ENCODE measurements at regions not wholly inside any gene's neighbourhood (a gene's known extent, or its start where the extent isn't known, plus 50 kb on each side); places are given as distances from the start of the nearest gene placed in this dataset.

- Histone ChIP-seq H3K4me1 (ENCODE audit: insufficient read depth) (peaks cover 1% of the 10 kb centered on the region), H3K27ac (no peak overlapping the region), H3K36me3 (no peaks in the 10 kb centered on the region), H3K4me3 (no peak overlapping the region), H3K9me3 (no peaks in the 10 kb centered on the region), H3K27me3 (no peaks in the 10 kb centered on the region)
- DNase-seq, result no peak
- 80 to 92% (median 82%) methylated on average over 2 of the region's 2 CpGs for WGBS, 3 donors
- intact Hi-C loops (cut with DNase I), result no loop called here
- TF ChIP-seq CTCF (IDR thresholded peaks at IDR 0.05) (no peak), POLR2A (IDR thresholded peaks at IDR 0.05) (no peak), EP300 (IDR thresholded peaks at IDR 0.05) (no peak)
Observed at GRCh38 chr10:45505311-45505710, 131.3 kb downstream of the ALOX5 start.

- Histone ChIP-seq H3K9me3 (no peaks in the 10 kb centered on the region), H3K4me1 (ENCODE audit: insufficient read depth) (peaks cover 1% of the 10 kb centered on the region), H3K4me3 (no peak overlapping the region), H3K27ac (no peak overlapping the region), H3K36me3 (no peaks in the 10 kb centered on the region), H3K27me3 (no peaks in the 10 kb centered on the region)
- intact Hi-C loops (cut with DNase I), result no loop called here
- no peak for DNase-seq
- no peak for TF ChIP-seq CTCF (IDR thresholded peaks at IDR 0.05)
- TF ChIP-seq POLR2A (IDR thresholded peaks at IDR 0.05), result no peak
- TF ChIP-seq EP300 (IDR thresholded peaks at IDR 0.05), result no peak
Observed at GRCh38 chr10:45502458-45502857, 128.4 kb downstream of the ALOX5 start.

GRCh38 chr10:45501791-45502190 is 127.8 kb downstream of the ALOX5 start:
- TF ChIP-seq CTCF (IDR thresholded peaks at IDR 0.05) (no peak), EP300 (IDR thresholded peaks at IDR 0.05) (no peak), POLR2A (IDR thresholded peaks at IDR 0.05) (no peak)
- Histone ChIP-seq H3K27ac (no peak overlapping the region), H3K36me3 (no peaks in the 10 kb centered on the region), H3K4me3 (no peak overlapping the region), H3K9me3 (no peaks in the 10 kb centered on the region), H3K27me3 (no peaks in the 10 kb centered on the region), H3K4me1 (ENCODE audit: insufficient read depth) (peaks cover 1% of the 10 kb centered on the region)
- DNase-seq, result no peak
- intact Hi-C loops (cut with DNase I), result no loop called here

GRCh38 chr10:45500798-45501197 is 126.8 kb downstream of the ALOX5 start:
- Histone ChIP-seq H3K27me3 (no peaks in the 10 kb centered on the region), H3K9me3 (no peaks in the 10 kb centered on the region), H3K4me3 (no peak overlapping the region), H3K27ac (no peak overlapping the region), H3K4me1 (ENCODE audit: insufficient read depth) (peaks cover 1% of the 10 kb centered on the region), H3K36me3 (no peaks in the 10 kb centered on the region)
- TF ChIP-seq EP300 (IDR thresholded peaks at IDR 0.05) (no peak), CTCF (IDR thresholded peaks at IDR 0.05) (no peak), POLR2A (IDR thresholded peaks at IDR 0.05) (no peak)
- 85 to 98% (median 95%) methylated on average over 1 of the region's 1 CpG for WGBS, 3 donors
- no peak for DNase-seq
- intact Hi-C loops (cut with DNase I), result no loop called here

- peaks cover 1% of the 10 kb centered on the region for H3K4me1 ChIP-seq (ENCODE audit: insufficient read depth)
- TF ChIP-seq POLR2A (IDR thresholded peaks at IDR 0.05) (no peak), EP300 (IDR thresholded peaks at IDR 0.05) (no peak), CTCF (IDR thresholded peaks at IDR 0.05) (no peak)
- no peak for DNase-seq
- H3K4me3 ChIP-seq, result no peak overlapping the region
- no peaks in the 10 kb centered on the region for H3K27me3 ChIP-seq
- H3K9me3 ChIP-seq, result no peaks in the 10 kb centered on the region
- intact Hi-C loops (cut with DNase I), result no loop called here
- H3K36me3 ChIP-seq, result no peaks in the 10 kb centered on the region
- whole genome bisulfite sequencing, 3 donors, result 93 to 96% (median 95%) methylated on average over 1 of the region's 1 CpG
- H3K27ac ChIP-seq, result no peak overlapping the region
Observed at GRCh38 chr10:45500304-45500703, 126.3 kb downstream of the ALOX5 start.

Measured in ovary (tissue), 7 donors.